ENCODE measurements at regions not wholly inside any gene's neighbourhood (a gene's known extent, or its start where the extent isn't known, plus 50 kb on each side); places are given as distances from the start of the nearest gene placed in this dataset.

DNA sequence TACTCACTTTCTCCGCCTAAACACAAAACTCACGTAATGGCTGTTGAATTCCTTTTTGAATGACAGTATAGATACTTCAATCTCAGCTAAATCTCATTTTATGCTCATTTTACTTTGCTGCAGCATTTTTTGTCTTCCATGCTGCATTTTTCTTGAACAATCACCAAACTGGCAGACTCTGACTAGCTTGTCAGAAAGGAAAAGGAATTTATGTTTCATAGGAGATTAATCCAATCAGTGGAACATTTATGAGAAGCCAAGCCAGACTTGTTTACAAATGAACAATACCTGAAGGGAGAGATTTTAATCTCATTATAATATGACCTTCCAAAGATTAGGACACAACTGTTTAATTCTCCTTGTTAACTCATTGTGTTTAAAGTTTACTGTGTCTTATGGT is 1044.3 kb downstream of the DIAPH3 start:
- TF ChIP-seq TAF1 (IDR thresholded peaks at IDR 0.05; ENCODE audit: borderline replicate concordance, insufficient read depth, low read length) = no peak
- TF ChIP-seq SIN3A (IDR thresholded peaks at IDR 0.05; ENCODE audit: borderline replicate concordance, insufficient read depth, low read length) = no peak
- TF ChIP-seq POLR2AphosphoS5 (IDR thresholded peaks at IDR 0.05; ENCODE audit: low read depth, low read length) = no peak

DNA sequence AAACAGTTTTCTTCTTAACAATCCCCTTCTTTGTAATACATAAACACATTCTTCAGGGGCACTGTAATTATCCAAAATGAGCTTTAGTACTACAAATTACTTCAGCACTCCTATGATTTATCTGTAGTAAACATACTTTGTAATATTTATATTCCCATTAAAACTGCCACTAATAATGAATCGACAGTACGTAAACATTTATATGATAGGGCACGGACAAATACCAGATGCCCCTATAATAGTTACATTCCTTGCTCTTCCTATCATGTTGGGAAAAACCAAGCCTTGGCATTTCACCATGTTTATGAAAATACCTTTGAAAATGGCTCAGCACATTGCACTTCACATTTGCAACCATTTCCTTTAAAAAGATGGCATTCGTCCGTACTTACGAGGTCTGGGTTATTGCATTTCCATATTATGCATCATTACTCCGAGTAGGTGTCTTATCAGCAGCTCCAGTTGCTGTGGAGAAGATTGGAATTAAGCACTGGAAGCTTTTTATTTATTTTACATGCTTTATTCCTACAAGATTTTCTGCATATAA is 1043.4 kb downstream of the DIAPH3 start:
- TF ChIP-seq, protein P1, sequence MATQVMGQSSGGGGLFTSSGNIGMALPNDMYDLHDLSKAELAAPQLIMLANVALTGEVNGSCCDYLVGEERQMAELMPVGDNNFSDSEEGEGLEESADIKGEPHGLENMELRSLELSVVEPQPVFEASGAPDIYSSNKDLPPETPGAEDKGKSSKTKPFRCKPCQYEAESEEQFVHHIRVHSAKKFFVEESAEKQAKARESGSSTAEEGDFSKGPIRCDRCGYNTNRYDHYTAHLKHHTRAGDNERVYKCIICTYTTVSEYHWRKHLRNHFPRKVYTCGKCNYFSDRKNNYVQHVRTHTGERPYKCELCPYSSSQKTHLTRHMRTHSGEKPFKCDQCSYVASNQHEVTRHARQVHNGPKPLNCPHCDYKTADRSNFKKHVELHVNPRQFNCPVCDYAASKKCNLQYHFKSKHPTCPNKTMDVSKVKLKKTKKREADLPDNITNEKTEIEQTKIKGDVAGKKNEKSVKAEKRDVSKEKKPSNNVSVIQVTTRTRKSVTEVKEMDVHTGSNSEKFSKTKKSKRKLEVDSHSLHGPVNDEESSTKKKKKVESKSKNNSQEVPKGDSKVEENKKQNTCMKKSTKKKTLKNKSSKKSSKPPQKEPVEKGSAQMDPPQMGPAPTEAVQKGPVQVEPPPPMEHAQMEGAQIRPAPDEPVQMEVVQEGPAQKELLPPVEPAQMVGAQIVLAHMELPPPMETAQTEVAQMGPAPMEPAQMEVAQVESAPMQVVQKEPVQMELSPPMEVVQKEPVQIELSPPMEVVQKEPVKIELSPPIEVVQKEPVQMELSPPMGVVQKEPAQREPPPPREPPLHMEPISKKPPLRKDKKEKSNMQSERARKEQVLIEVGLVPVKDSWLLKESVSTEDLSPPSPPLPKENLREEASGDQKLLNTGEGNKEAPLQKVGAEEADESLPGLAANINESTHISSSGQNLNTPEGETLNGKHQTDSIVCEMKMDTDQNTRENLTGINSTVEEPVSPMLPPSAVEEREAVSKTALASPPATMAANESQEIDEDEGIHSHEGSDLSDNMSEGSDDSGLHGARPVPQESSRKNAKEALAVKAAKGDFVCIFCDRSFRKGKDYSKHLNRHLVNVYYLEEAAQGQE (IDR thresholded peaks at IDR 0.05; ENCODE audit: insufficient read depth in 1 of 2, low read depth in 2 of 2, low read length in 2 of 2) = no peak
- TF ChIP-seq TAF1 (IDR thresholded peaks at IDR 0.05; ENCODE audit: borderline replicate concordance, insufficient read depth, low read length) = no peak
- no peak for TF ChIP-seq SIN3A (IDR thresholded peaks at IDR 0.05; ENCODE audit: borderline replicate concordance, insufficient read depth, low read length)
- TF ChIP-seq POLR2AphosphoS5 (IDR thresholded peaks at IDR 0.05; ENCODE audit: low read depth, low read length) = no peak
- no peak for TF ChIP-seq FOXP2 (optimal IDR thresholded peaks at IDR 0.05; ENCODE audit: borderline replicate concordance, extremely low read depth, extremely low read length, insufficient read depth)

DNA sequence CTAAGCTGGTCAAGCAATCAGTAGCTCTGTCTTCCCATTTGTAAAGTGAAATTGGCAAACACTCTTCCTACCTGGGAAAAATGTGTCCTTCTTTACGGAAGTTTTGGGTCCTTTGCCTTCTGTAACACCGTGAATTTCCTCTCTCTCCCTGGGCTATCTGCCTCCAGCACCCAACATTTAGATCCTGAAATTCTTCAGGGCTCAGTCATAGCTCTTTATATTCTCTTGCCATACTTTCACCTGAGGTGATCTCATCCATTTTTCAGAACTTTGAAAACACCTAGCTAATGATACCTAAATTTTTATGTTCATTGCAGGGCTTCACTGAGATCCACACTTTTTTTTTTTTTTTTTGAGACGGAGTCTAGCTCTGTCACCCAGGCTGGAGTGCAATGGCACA is 1042.2 kb downstream of the DIAPH3 start:
- TF ChIP-seq, protein P1 (IDR thresholded peaks at IDR 0.05; ENCODE audit: insufficient read depth in 1 of 2, low read depth in 2 of 2, low read length in 2 of 2) = no peak
- TF ChIP-seq FOXP2 (optimal IDR thresholded peaks at IDR 0.05; ENCODE audit: borderline replicate concordance, extremely low read depth, extremely low read length, insufficient read depth) = no peak
- TF ChIP-seq POLR2AphosphoS5 (IDR thresholded peaks at IDR 0.05; ENCODE audit: low read depth, low read length) = no peak
- no peak for TF ChIP-seq SIN3A (IDR thresholded peaks at IDR 0.05; ENCODE audit: borderline replicate concordance, insufficient read depth, low read length)
- TF ChIP-seq TAF1 (IDR thresholded peaks at IDR 0.05; ENCODE audit: borderline replicate concordance, insufficient read depth, low read length) = no peak

DNA sequence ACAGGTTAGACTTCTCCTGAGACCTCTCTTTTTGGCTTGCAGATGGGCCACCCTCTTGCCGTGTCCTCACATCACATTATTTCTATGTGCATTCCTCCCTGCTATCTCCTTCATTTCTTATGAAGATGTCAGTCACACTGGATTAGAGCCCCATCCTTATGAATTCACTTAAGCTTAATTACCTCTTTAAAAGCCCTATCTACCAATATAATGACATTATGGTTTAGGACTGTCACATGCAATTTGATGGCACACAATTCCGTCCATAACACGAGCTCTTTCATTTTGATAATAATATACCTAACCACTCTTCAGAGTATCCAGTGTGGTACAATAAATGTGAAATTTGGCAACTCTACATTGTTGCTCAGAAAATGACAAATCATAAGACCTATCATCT is 1037.3 kb downstream of the DIAPH3 start:
- TF ChIP-seq, protein P1 (IDR thresholded peaks at IDR 0.05; ENCODE audit: insufficient read depth in 1 of 2, low read depth in 2 of 2, low read length in 2 of 2) = no peak
- TF ChIP-seq POLR2AphosphoS5 (IDR thresholded peaks at IDR 0.05; ENCODE audit: low read depth, low read length) = no peak
- no peak for TF ChIP-seq SIN3A (IDR thresholded peaks at IDR 0.05; ENCODE audit: borderline replicate concordance, insufficient read depth, low read length)
- no peak for TF ChIP-seq TAF1 (IDR thresholded peaks at IDR 0.05; ENCODE audit: borderline replicate concordance, insufficient read depth, low read length)
- TF ChIP-seq FOXP2 (optimal IDR thresholded peaks at IDR 0.05; ENCODE audit: borderline replicate concordance, extremely low read depth, extremely low read length, insufficient read depth) = no peak

DNA sequence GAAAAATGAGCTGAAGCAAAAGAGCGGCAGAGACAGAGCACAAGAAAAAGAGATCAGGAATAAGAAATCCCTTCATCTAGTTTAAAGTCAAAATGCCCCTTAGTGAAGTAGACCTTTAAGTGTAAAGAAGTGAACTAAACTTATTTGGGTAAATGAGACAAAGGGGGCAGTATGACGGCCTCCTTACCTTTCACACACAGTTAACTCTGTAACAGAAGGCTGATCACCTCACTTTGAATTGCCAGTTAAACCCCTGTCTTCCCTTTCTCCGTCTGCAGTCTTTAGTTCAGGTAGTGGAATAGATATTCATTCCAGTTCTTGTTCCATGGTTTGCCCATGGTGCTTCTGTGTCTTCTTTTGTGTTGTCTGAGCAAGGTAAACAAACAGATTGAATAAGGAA is 1029.8 kb downstream of the DIAPH3 start:
- TF ChIP-seq POLR2AphosphoS5 (IDR thresholded peaks at IDR 0.05; ENCODE audit: low read depth, low read length) (no peak), SIN3A (IDR thresholded peaks at IDR 0.05; ENCODE audit: borderline replicate concordance, insufficient read depth, low read length) (no peak), FOXP2 (optimal IDR thresholded peaks at IDR 0.05; ENCODE audit: borderline replicate concordance, extremely low read depth, extremely low read length, insufficient read depth) (no peak), TAF1 (IDR thresholded peaks at IDR 0.05; ENCODE audit: borderline replicate concordance, insufficient read depth, low read length) (no peak)
- TF ChIP-seq, protein P1 (IDR thresholded peaks at IDR 0.05; ENCODE audit: insufficient read depth in 1 of 2, low read depth in 2 of 2, low read length in 2 of 2) = no peak
